K562 (cell line): ENCODE measurements at regions not wholly inside any gene's neighbourhood (a gene's known extent, or its start where the extent isn't known, plus 50 kb on each side); places are given as distances from the start of the nearest gene placed in this dataset.

Source experiments
- ATAC-seq: fragments of 200-7000 bp; cut with Tn5 transposase; 3 replicates; pipeline ENCODE4 v1.9.1; 2020; ENCODE audit warnings: moderate library complexity
- BruUV-seq: library from RNA; stranded (reverse); fragments of 400-500 nt; replicated peaks from 2 replicates; lab custom pipeline; 2021; lab: Mats Ljungman, UMichigan
- CTCF ChIA-PET: fragments of 300-600 bp; formaldehyde crosslinking; extraction: SDS; loops from one replicate; lab custom pipeline; 2021; ENCODE audit warnings: low intra/inter-chr PET ratio; lab: Yijun Ruan, JAX
- POLR2A ChIA-PET: fragments of 300-600, 350-650 bp; sonication (Branson Sonifier 250); formaldehyde crosslinking; extraction: SDS; loops from one replicate; lab custom pipeline; 2021; ENCODE audit warnings: antibody characterized with exemption, inconsistent platforms; lab: Yijun Ruan, JAX
- DNase-seq, 4 experiments: peaks; one replicate each; pipeline versions ENCODE4 v3.0.0 to v3.0.0-alpha.2; 2011 to 2018; ENCODE audit warnings: low spot score in 3 of 4, mixed read lengths in 3 of 4; ENCODE audit errors: extremely low read depth in 1 of 4
- FAIRE-seq: peaks from 2 replicates; lab custom pipeline; 2011; peaks lifted over from hg19 to GRCh38; lab: Jason Lieb, UNC
- H2AFZ ChIP-seq: 2 replicates; pipeline ENCODE4 v1.6.0; 2011; ENCODE audit warnings: low read depth, low read length, control low read depth, inconsistent platforms
- H3K27ac ChIP-seq: fragments of 200-600 bp; 3 replicates; pipeline ENCODE4 v1.8.0; 2011; ENCODE audit warnings: low read depth, mild to moderate bottlenecking, control low read depth, inconsistent platforms, low read length, moderate library complexity, mixed read lengths; ENCODE audit errors: extremely low read depth
- H3K27me3 ChIP-seq, 2 experiments: fragments of 300-600 bp in 1 of 2; 2 replicates in 1 of 2; 3 replicates in 1 of 2; pipeline versions ENCODE4 v1.6.0 to v1.8.0; 2011; ENCODE audit warnings: inconsistent platforms in 2 of 2, low read length in 2 of 2, mild to moderate bottlenecking in 1 of 2, mixed read lengths in 1 of 2, moderate library complexity in 1 of 2; ENCODE audit not compliant: control insufficient read depth in 2 of 2, insufficient read depth in 2 of 2
- H3K36me3 ChIP-seq: fragments of 300-600 bp; 3 replicates; pipeline ENCODE4 v1.8.0; 2011; ENCODE audit warnings: mild to moderate bottlenecking, low read length, inconsistent platforms; ENCODE audit not compliant: control insufficient read depth, insufficient read depth
- H3K4me1 ChIP-seq, 2 experiments: fragments of 200-600 bp in 1 of 2; replicated peaks in 1 of 2; 2 replicates in 1 of 2; 3 replicates in 1 of 2; pipeline versions ENCODE4 v1.5.1 to v1.8.0; 2011; ENCODE audit warnings: inconsistent platforms in 2 of 2, low read length in 2 of 2, mild to moderate bottlenecking in 1 of 2, mixed read lengths in 1 of 2, moderate library complexity in 1 of 2; ENCODE audit not compliant: control insufficient read depth in 2 of 2, insufficient read depth in 2 of 2
- H3K4me2 ChIP-seq: 2 replicates; pipeline ENCODE4 v1.6.1; 2011; ENCODE audit warnings: low read length, control low read depth, inconsistent platforms, mixed read lengths; ENCODE audit not compliant: insufficient read depth
- H3K4me3 ChIP-seq: fragments of 200-600 bp; sonication (generic), shearing (Covaris generic); 2 replicates; pipeline ENCODE4 v1.5.1; 2016; ENCODE audit warnings: control low read depth, inconsistent platforms
- H3K79me2 ChIP-seq: fragments of 200-600 bp; 3 replicates; pipeline ENCODE4 v1.8.0; 2011; ENCODE audit warnings: low read length, inconsistent platforms; ENCODE audit not compliant: control insufficient read depth, insufficient read depth
- H3K9ac ChIP-seq, 2 experiments: 2 replicates each; pipeline versions ENCODE4 v1.6.0 to v1.6.1; 2011; ENCODE audit warnings: low read depth in 2 of 2, low read length in 2 of 2, control low read depth in 1 of 2, inconsistent platforms in 1 of 2, mild to moderate bottlenecking in 1 of 2, mixed read lengths in 1 of 2; ENCODE audit not compliant: insufficient read depth in 1 of 2
- H3K9me1 ChIP-seq: one replicate; pipeline ENCODE4 v1.6.0; 2011; ENCODE audit warnings: inconsistent platforms, mild to moderate bottlenecking, low read length, moderate library complexity; ENCODE audit not compliant: control insufficient read depth, insufficient read depth
- H3K9me3 ChIP-seq: replicated peaks from 2 replicates; pipeline ENCODE4 v1.5.1; 2011; ENCODE audit warnings: low read depth, low read length, inconsistent platforms; ENCODE audit not compliant: control insufficient read depth, insufficient read depth
- H4K20me1 ChIP-seq: replicated peaks from 2 replicates; pipeline ENCODE4 v1.6.1; 2011; ENCODE audit warnings: low read length, inconsistent platforms, mixed read lengths; ENCODE audit not compliant: control insufficient read depth, insufficient read depth
- ARID1B ChIP-seq: fragments of 450-650 bp; IDR thresholded peaks from 2 replicates; pipeline ENCODE4 v1.6.1; 2016; ENCODE audit warnings: antibody characterized with exemption, mild to moderate bottlenecking, inconsistent platforms
- DPF2 ChIP-seq: fragments of 450-650 bp; IDR thresholded peaks from 2 replicates; pipeline ENCODE4 v1.6.1; 2016
- GATAD2A ChIP-seq: fragments of 450-650 bp; IDR thresholded peaks from 2 replicates; pipeline ENCODE4 v1.6.1; 2017
- HNRNPLL ChIP-seq: fragments of 200-400 bp; formaldehyde crosslinking; IDR thresholded peaks from 2 replicates; pipeline ENCODE4 v1.6.1; 2017; ENCODE audit warnings: low read length, low read depth, mild to moderate bottlenecking; ENCODE audit not compliant: poor library complexity, severe bottlenecking
- RBFOX2 ChIP-seq: fragments of 200-400 bp; formaldehyde crosslinking; IDR thresholded peaks from 2 replicates; pipeline ENCODE4 v1.6.1; 2017; ENCODE audit warnings: low read depth, mild to moderate bottlenecking, low read length, moderate library complexity
- SMC3 ChIP-seq: conservative IDR thresholded peaks from 2 replicates; pipeline ENCODE4 v1.6.1; 2011; ENCODE audit warnings: low read depth, low read length, improper control_type of control experiment; ENCODE audit not compliant: insufficient read depth
- TEAD4 ChIP-seq, 2 experiments: sonication (generic) in 1 of 2; formaldehyde crosslinking in 1 of 2; IDR thresholded peaks; 2 replicates each; pipeline versions ENCODE4 v1.6.1 to v1.8.0; 2012 to 2022; ENCODE audit warnings: borderline replicate concordance in 1 of 2, inconsistent platforms in 1 of 2, low read length in 1 of 2, mild to moderate bottlenecking in 1 of 2, missing genetic modification reagents in 1 of 2
- ZBTB7A ChIP-seq: IDR thresholded peaks from 2 replicates; pipeline ENCODE4 v1.6.1; 2011; ENCODE audit warnings: low read depth, mild to moderate bottlenecking, low read length, moderate library complexity, borderline replicate concordance; ENCODE audit not compliant: control insufficient read depth
- ZNF395 ChIP-seq: fragments of 200-800 bp; sonication (Bioruptor generic); IDR thresholded peaks from 2 replicates; pipeline ENCODE4 v1.6.1; 2017; ENCODE audit warnings: missing genetic modification characterization, missing compliant biosample characterization
- WGBS: fragments of 100-300 bp; shearing (Covaris generic); methylation state at CpG from one replicate; pipeline ENCODE4 v1.1.6; 2016; ENCODE audit warnings: low coverage, mixed read lengths; ENCODE audit not compliant: insufficient coverage; ENCODE audit errors: missing lambda C conversion rate; 5-methylcytosine and 5-hydroxymethylcytosine counted together
- in situ Hi-C: fragments of 300-500 bp; cut with MboI; formaldehyde crosslinking; loops from 4 replicates; pipeline ENCODE4 v1.15.0; 2018; ENCODE audit warnings: inconsistent platforms, mixed read lengths
- intact Hi-C: fragments of 100-400 bp; cut with micrococcal nuclease; formaldehyde crosslinking; loops from 2 replicates; pipeline ENCODE4 v1.14.2; 2022
- TF ChIP-seq, protein P1 (sequence below): fragments of 450-650 bp; IDR thresholded peaks from 2 replicates; pipeline ENCODE4 v1.6.1; 2016; ENCODE audit warnings: low read depth, mild to moderate bottlenecking, moderate library complexity

GRCh38 chr7:435630-436366 lies 83.8 kb downstream of the PDGFA start (continued):
- no peak for TF ChIP-seq ZNF395 (CRISPR knock-in tag)
- no peak for TF ChIP-seq HNRNPLL
- TF ChIP-seq TEAD4 (IDR thresholded peaks at IDR 0.05; ENCODE audit: low read length), result no peak
- no peak for TF ChIP-seq TEAD4 (CRISPR knock-in tag; IDR thresholded peaks at IDR 0.05; ENCODE audit: borderline replicate concordance)

GRCh38 chr7:436367-437128 lies 83.1 kb downstream of the PDGFA start:
- Histone ChIP-seq H2AFZ (no peak overlapping the region), H3K9me1 (no peaks in the 10 kb centered on the region), H3K9ac (no peak overlapping the region), H4K20me1 (0 out of 2 replicates have a peak, but pooled peaks cover 9% of the 10 kb centered on the region), H3K4me3 (no peak overlapping the region), H3K79me2 (no peaks in the 10 kb centered on the region), H3K4me2 (no peak overlapping the region), H3K27ac (no peak overlapping the region), H3K4me1 (peaks cover 0 to 62% of the 10 kb centered on the region in 2 experiments; a peak in 2 of 5 replicates), H3K36me3 (no peaks in the 10 kb centered on the region), H3K27me3 (peaks cover 25 to 80% of the 10 kb centered on the region in 2 experiments; a peak in 4 of 5 replicates), H3K9me3 (no peaks in the 10 kb centered on the region)
- in situ Hi-C loops, result no loop called here
- WGBS, result 22% methylated on average over 16 of the region's 33 CpGs
- no peak for DNase-seq
- no peak for ATAC-seq
- CTCF ChIA-PET, result no interaction called here
- no TSS peak for BruUV-seq
- POLR2A ChIA-PET, result interaction anchor here (0.8 kb wide), 1 partner anchor 11 kb away, joined by 3 read pairs; no protein-coding TSS in a partner anchor
- TF ChIP-seq DPF2 (no peak), GATAD2A (no peak), RBFOX2 (no peak), ARID1B (no peak), ZBTB7A (no peak), SMC3 (no peak)
- TF ChIP-seq, protein P1, sequence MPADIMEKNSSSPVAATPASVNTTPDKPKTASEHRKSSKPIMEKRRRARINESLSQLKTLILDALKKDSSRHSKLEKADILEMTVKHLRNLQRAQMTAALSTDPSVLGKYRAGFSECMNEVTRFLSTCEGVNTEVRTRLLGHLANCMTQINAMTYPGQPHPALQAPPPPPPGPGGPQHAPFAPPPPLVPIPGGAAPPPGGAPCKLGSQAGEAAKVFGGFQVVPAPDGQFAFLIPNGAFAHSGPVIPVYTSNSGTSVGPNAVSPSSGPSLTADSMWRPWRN, result no peak
- intact Hi-C loops, result no loop called here
- FAIRE-seq, result no peak
